ENCODE measurements at regions not wholly inside any gene's neighbourhood (a gene's known extent, or its start where the extent isn't known, plus 50 kb on each side); places are given as distances from the start of the nearest gene placed in this dataset.

DNA sequence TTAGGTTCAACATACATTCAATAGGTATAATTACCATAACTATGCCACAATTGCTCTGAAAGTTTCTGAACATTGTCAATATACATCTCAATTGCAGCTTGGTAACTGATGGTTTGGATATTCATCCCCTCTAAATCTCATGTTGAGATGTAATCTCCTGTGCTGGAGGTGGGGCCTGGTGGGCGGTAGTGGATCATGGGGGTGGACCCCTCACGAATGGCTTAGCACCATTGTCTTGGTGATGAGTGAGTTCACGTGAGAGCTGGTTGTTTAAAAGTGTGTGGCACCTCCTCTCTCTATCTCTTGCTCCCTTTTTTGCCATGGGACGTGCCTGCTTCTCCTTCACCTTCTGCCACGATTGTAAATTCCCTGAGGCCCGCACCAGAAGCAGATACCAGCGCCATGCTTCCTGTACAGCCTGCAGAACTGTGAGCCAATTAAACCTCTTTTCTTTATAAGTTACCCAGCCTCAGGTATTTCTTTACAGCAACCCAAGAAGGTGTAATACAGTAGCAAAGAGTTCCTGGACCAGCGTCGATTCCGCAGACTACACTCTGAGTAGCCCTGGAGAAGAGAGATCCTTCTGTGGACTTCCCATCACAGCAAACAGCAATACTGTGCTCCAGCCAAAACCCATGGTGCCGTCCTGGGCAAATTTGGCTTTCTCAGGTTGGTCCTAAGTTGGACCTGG lies 83.8 kb upstream of the GRB10 start:
- TF ChIP-seq, protein P1, sequence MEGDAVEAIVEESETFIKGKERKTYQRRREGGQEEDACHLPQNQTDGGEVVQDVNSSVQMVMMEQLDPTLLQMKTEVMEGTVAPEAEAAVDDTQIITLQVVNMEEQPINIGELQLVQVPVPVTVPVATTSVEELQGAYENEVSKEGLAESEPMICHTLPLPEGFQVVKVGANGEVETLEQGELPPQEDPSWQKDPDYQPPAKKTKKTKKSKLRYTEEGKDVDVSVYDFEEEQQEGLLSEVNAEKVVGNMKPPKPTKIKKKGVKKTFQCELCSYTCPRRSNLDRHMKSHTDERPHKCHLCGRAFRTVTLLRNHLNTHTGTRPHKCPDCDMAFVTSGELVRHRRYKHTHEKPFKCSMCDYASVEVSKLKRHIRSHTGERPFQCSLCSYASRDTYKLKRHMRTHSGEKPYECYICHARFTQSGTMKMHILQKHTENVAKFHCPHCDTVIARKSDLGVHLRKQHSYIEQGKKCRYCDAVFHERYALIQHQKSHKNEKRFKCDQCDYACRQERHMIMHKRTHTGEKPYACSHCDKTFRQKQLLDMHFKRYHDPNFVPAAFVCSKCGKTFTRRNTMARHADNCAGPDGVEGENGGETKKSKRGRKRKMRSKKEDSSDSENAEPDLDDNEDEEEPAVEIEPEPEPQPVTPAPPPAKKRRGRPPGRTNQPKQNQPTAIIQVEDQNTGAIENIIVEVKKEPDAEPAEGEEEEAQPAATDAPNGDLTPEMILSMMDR (conservative IDR thresholded peaks at IDR 0.05 in 1 of 2, IDR thresholded peaks at IDR 0.05 in 1 of 2; ENCODE audit: low read depth in 1 of 2, low read length in 2 of 2), result no peak
- no peak for TF ChIP-seq EZH2 (IDR thresholded peaks at IDR 0.05; ENCODE audit: low read length, missing control alignments)

Measured in fibroblast of lung (primary cell).